GM12878 (cell line): ENCODE measurements at regions not wholly inside any gene's neighbourhood (a gene's known extent, or its start where the extent isn't known, plus 50 kb on each side); places are given as distances from the start of the nearest gene placed in this dataset.

Experiments used
- ATAC-seq: fragments of 200-7000 bp; cut with Tn5 transposase; 3 replicates; pipeline ENCODE4 v1.9.1; 2020; ENCODE audit warnings: mild to moderate bottlenecking, moderate library complexity
- BruUV-seq: library from RNA; stranded (reverse); fragments of 400-500 nt; replicated peaks from 2 replicates; lab custom pipeline; 2021; lab: Mats Ljungman, UMichigan
- CTCF ChIA-PET: fragments of 300-600 bp; sonication (Branson Sonifier 250); formaldehyde crosslinking; extraction: SDS; loops from one replicate; lab custom pipeline; 2021; ENCODE audit warnings: inconsistent platforms; lab: Yijun Ruan, JAX
- POLR2A ChIA-PET: fragments of 350-600 bp; formaldehyde crosslinking; extraction: SDS; loops from one replicate; lab custom pipeline; 2021; ENCODE audit warnings: inconsistent platforms; lab: Charles Lee
- RAD21 ChIA-PET: fragments of 300-600 bp; sonication (Branson Sonifier 250); formaldehyde crosslinking; loops from one replicate; lab custom pipeline; 2023; ENCODE audit warnings: antibody characterized with exemption; ENCODE audit not compliant: unreplicated experiment; lab: Charles Lee
- SMC1A ChIA-PET: fragments of 300-600 bp; sonication (Branson Sonifier 250); formaldehyde crosslinking; loops from one replicate; lab custom pipeline; 2023; ENCODE audit not compliant: unreplicated experiment, uncharacterized antibody; lab: Charles Lee
- DNase-seq: peaks from one replicate; pipeline ENCODE4 v3.0.0-alpha.2; 2011; ENCODE audit warnings: low read depth, low spot score
- FAIRE-seq: peaks from 3 replicates; lab custom pipeline; 2011; peaks lifted over from hg19 to GRCh38; lab: Jason Lieb, UNC
- H2AFZ ChIP-seq: 2 replicates; pipeline ENCODE4 v1.6.0; 2011; ENCODE audit warnings: low read depth, low read length, control low read depth; ENCODE audit not compliant: control insufficient read depth
- H3K27ac ChIP-seq: 2 replicates; pipeline ENCODE4 v1.5.1; 2011; ENCODE audit warnings: control low read depth; ENCODE audit not compliant: control insufficient read depth, insufficient read depth
- H3K27me3 ChIP-seq, 2 experiments: replicated peaks in 1 of 2; 2 replicates each; pipeline versions ENCODE4 v1.6.0 to v1.6.1; 2011; ENCODE audit warnings: low read length in 1 of 2; ENCODE audit not compliant: control insufficient read depth in 2 of 2, insufficient read depth in 2 of 2
- H3K36me3 ChIP-seq, 2 experiments: 2 replicates each; pipeline ENCODE4 v1.5.1; 2011; ENCODE audit warnings: low read length in 1 of 2; ENCODE audit not compliant: control insufficient read depth in 2 of 2, insufficient read depth in 2 of 2
- H3K4me1 ChIP-seq: 2 replicates; pipeline ENCODE4 v1.6.1; 2011; ENCODE audit warnings: mild to moderate bottlenecking, low read length, moderate library complexity, mixed read lengths; ENCODE audit not compliant: control insufficient read depth, insufficient read depth
- H3K4me2 ChIP-seq: 2 replicates; pipeline ENCODE4 v1.6.0; 2011; ENCODE audit warnings: control low read depth; ENCODE audit not compliant: control insufficient read depth, insufficient read depth
- H3K4me3 ChIP-seq: fragments of 200-600 bp; sonication (generic); 2 replicates; pipeline ENCODE4 v1.5.1; 2016
- H3K79me2 ChIP-seq: 2 replicates; pipeline ENCODE4 v1.6.0; 2011; ENCODE audit warnings: low read length; ENCODE audit not compliant: control insufficient read depth, insufficient read depth
- H3K9ac ChIP-seq: 2 replicates; pipeline ENCODE4 v1.8.0; 2011; ENCODE audit warnings: low read length, control low read depth, mixed read lengths; ENCODE audit not compliant: control insufficient read depth, insufficient read depth
- H3K9me3 ChIP-seq: replicated peaks from 3 replicates; pipeline ENCODE4 v1.5.1; 2011; ENCODE audit warnings: mild to moderate bottlenecking, low read length; ENCODE audit not compliant: control insufficient read depth, insufficient read depth
- H4K20me1 ChIP-seq: 2 replicates; pipeline ENCODE4 v1.6.0; 2011; ENCODE audit not compliant: control insufficient read depth, insufficient read depth
- BCL11A ChIP-seq: IDR thresholded peaks from 2 replicates; pipeline ENCODE4 v1.6.1; 2011; ENCODE audit warnings: low read depth, low read length
- BRCA1 ChIP-seq: IDR thresholded peaks from 2 replicates; pipeline ENCODE4 v1.6.1; 2011; ENCODE audit warnings: low read depth, low read length, improper control_type of control experiment
- CREM ChIP-seq: IDR thresholded peaks from 2 replicates; pipeline ENCODE4 v1.6.1; 2014; ENCODE audit warnings: antibody characterized with exemption, low read depth
- HDAC6 ChIP-seq: fragments of 200-600 bp; sonication (generic); IDR thresholded peaks from one replicate; pipeline ENCODE4 v1.8.0; 2017; ENCODE audit warnings: antibody characterized with exemption; ENCODE audit not compliant: unreplicated experiment
- NFXL1 ChIP-seq: fragments of 450-650 bp; IDR thresholded peaks from 2 replicates; pipeline ENCODE4 v1.6.1; 2017; ENCODE audit warnings: antibody characterized with exemption, mild to moderate bottlenecking, borderline replicate concordance
- RAD51 ChIP-seq: fragments of 450-650 bp; IDR thresholded peaks from 2 replicates; pipeline ENCODE4 v1.6.1; 2016; ENCODE audit warnings: moderate library complexity, mild to moderate bottlenecking, inconsistent platforms
- RBBP5 ChIP-seq: fragments of 200-600 bp; sonication (generic); conservative IDR thresholded peaks from 2 replicates; pipeline ENCODE4 v1.6.1; 2016
- SPI1 ChIP-seq: IDR thresholded peaks from 2 replicates; pipeline ENCODE4 v1.6.1; 2011; ENCODE audit warnings: low read depth, mild to moderate bottlenecking, low read length, moderate library complexity, borderline replicate concordance; ENCODE audit not compliant: insufficient read depth
- WRNIP1 ChIP-seq: IDR thresholded peaks from 2 replicates; pipeline ENCODE4 v1.6.1; 2011; ENCODE audit warnings: low read depth, low read length, improper control_type of control experiment, borderline replicate concordance
- YBX1 ChIP-seq: fragments of 450-650 bp; IDR thresholded peaks from 2 replicates; pipeline ENCODE4 v1.6.1; 2016; ENCODE audit warnings: antibody characterized with exemption
- WGBS: methylation state at CpG from one replicate; pipeline ENCODE4 v1.1.6; 2016; ENCODE audit warnings: low lambda C conversion rate; ENCODE audit not compliant: insufficient replicate concordance, insufficient coverage; ENCODE audit errors: missing lambda C conversion rate; 5-methylcytosine and 5-hydroxymethylcytosine counted together
- in situ Hi-C: fragments of 300-500 bp; cut with MboI; formaldehyde crosslinking; loops from 9 replicates; pipeline ENCODE4 v1.14.3; 2018; ENCODE audit warnings: mixed read lengths
- intact Hi-C: fragments of 100-400 bp; cut with micrococcal nuclease; formaldehyde crosslinking; loops from one replicate; pipeline ENCODE4 v1.14.2; 2022; ENCODE audit not compliant: unreplicated experiment
- TF ChIP-seq, protein P1 (sequence below): fragments of 450-650 bp; conservative IDR thresholded peaks from 2 replicates; pipeline ENCODE4 v1.6.1; 2017; ENCODE audit warnings: mild to moderate bottlenecking, moderate library complexity
- TF ChIP-seq, protein P2 (sequence below): IDR thresholded peaks from 2 replicates; pipeline ENCODE4 v1.6.1; 2012; ENCODE audit warnings: improper control_type of control experiment, low read depth, low read length; ENCODE audit not compliant: insufficient replicate concordance

DNA sequence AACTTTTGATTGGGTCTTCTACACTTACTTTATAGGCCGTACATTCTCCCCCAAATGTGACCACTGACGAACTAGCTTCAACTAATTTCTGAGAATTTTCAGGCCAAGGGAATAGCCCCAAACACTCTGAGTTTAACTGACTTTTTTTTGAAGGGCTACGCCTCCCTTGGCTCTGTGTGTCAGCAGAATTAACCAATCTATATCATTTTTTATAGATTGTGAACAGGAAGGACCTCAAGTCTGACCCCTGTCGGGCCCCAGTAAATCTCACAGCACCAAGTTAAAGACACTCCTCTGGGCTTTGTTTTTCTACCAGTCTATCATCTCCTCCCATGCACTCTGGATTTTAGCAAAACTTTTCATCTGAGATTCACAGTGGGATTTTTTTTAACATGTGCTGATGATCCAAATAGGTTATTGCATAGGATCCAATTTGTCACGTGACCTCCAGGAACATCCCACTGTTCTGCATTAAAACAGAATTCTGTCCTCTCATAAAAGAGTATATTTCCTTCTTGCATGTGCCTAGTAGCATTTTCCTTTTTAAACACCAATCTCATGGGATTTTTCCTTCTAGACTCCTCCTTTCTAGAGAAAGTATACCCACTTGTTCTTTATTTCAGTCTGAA lies 307.1 kb downstream of the OSR1 start:
- POLR2A ChIA-PET = no interaction called here
- RAD21 ChIA-PET = no interaction called here
- WGBS = 37% methylated on average over 5 of the region's 5 CpGs

DNA sequence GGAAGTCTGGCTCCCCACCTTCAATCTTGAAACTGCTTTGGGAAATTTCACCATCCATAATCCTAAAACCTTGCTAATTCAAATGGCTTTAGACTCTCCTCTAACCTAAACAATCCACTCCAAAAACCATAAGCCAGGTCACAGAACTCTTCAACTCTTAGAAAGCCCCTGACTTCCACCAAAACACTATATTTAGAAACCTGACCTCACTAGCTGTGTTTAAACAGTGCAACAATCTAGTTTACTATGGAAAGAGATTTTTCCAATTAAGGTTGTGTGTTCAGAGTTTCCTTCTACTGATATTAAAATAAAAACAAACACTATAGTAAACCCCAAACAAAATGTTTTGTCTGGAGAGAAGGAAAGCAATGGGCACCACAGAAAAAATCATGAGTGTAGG lies 308.1 kb downstream of the OSR1 start:
- CTCF ChIA-PET = no interaction called here
- intact Hi-C loops (no loop called here), in situ Hi-C loops (no loop called here)
- RAD21 ChIA-PET = no interaction called here
- no peak for DNase-seq
- POLR2A ChIA-PET = no interaction called here
- Histone ChIP-seq H3K79me2 (no peaks in the 10 kb centered on the region), H3K9me3 (no peaks in the 10 kb centered on the region), H4K20me1 (no peaks in the 10 kb centered on the region), H3K36me3 (no peaks in the 10 kb centered on the region), H3K4me3 (no peak overlapping the region), H3K4me2 (no peak overlapping the region), H3K9ac (no peak overlapping the region), H3K27ac (no peak overlapping the region), H2AFZ (no peak overlapping the region), H3K27me3 (no peaks in the 10 kb centered on the region), H3K4me1 (no peaks in the 10 kb centered on the region)
- BruUV-seq = no TSS peak
- no peak for ATAC-seq
- no peak for FAIRE-seq
- SMC1A ChIA-PET = no interaction called here
- TF ChIP-seq, protein P1, sequence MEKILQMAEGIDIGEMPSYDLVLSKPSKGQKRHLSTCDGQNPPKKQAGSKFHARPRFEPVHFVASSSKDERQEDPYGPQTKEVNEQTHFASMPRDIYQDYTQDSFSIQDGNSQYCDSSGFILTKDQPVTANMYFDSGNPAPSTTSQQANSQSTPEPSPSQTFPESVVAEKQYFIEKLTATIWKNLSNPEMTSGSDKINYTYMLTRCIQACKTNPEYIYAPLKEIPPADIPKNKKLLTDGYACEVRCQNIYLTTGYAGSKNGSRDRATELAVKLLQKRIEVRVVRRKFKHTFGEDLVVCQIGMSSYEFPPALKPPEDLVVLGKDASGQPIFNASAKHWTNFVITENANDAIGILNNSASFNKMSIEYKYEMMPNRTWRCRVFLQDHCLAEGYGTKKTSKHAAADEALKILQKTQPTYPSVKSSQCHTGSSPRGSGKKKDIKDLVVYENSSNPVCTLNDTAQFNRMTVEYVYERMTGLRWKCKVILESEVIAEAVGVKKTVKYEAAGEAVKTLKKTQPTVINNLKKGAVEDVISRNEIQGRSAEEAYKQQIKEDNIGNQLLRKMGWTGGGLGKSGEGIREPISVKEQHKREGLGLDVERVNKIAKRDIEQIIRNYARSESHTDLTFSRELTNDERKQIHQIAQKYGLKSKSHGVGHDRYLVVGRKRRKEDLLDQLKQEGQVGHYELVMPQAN = no peak
- TF ChIP-seq YBX1 = no peak
- TF ChIP-seq, protein P2, sequence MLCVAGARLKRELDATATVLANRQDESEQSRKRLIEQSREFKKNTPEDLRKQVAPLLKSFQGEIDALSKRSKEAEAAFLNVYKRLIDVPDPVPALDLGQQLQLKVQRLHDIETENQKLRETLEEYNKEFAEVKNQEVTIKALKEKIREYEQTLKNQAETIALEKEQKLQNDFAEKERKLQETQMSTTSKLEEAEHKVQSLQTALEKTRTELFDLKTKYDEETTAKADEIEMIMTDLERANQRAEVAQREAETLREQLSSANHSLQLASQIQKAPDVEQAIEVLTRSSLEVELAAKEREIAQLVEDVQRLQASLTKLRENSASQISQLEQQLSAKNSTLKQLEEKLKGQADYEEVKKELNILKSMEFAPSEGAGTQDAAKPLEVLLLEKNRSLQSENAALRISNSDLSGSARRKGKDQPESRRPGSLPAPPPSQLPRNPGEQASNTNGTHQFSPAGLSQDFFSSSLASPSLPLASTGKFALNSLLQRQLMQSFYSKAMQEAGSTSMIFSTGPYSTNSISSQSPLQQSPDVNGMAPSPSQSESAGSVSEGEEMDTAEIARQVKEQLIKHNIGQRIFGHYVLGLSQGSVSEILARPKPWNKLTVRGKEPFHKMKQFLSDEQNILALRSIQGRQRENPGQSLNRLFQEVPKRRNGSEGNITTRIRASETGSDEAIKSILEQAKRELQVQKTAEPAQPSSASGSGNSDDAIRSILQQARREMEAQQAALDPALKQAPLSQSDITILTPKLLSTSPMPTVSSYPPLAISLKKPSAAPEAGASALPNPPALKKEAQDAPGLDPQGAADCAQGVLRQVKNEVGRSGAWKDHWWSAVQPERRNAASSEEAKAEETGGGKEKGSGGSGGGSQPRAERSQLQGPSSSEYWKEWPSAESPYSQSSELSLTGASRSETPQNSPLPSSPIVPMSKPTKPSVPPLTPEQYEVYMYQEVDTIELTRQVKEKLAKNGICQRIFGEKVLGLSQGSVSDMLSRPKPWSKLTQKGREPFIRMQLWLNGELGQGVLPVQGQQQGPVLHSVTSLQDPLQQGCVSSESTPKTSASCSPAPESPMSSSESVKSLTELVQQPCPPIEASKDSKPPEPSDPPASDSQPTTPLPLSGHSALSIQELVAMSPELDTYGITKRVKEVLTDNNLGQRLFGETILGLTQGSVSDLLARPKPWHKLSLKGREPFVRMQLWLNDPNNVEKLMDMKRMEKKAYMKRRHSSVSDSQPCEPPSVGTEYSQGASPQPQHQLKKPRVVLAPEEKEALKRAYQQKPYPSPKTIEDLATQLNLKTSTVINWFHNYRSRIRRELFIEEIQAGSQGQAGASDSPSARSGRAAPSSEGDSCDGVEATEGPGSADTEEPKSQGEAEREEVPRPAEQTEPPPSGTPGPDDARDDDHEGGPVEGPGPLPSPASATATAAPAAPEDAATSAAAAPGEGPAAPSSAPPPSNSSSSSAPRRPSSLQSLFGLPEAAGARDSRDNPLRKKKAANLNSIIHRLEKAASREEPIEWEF = no peak
- TF ChIP-seq SPI1 = no peak
- TF ChIP-seq BRCA1 = no peak
- TF ChIP-seq WRNIP1 = no peak
- TF ChIP-seq HDAC6 = no peak
- TF ChIP-seq CREM = no peak
- TF ChIP-seq NFXL1 = no peak
- no peak for TF ChIP-seq RBBP5

More for the DNA sequence above, 307.1 kb downstream of the OSR1 start:
- Histone ChIP-seq H3K9me3 (no peaks in the 10 kb centered on the region), H3K4me3 (no peak overlapping the region), H4K20me1 (no peaks in the 10 kb centered on the region), H3K36me3 (no peaks in the 10 kb centered on the region), H3K79me2 (no peaks in the 10 kb centered on the region), H3K9ac (no peak overlapping the region), H3K27ac (no peak overlapping the region), H2AFZ (no peak overlapping the region), H3K4me2 (no peak overlapping the region), H3K27me3 (no peaks in the 10 kb centered on the region), H3K4me1 (no peaks in the 10 kb centered on the region)
- CTCF ChIA-PET = interaction anchor here (0.9 kb wide), 1 partner anchor 119 kb away, joined by 3 read pairs; no protein-coding TSS in a partner anchor
- intact Hi-C loops (no loop called here), in situ Hi-C loops (no loop called here)
- SMC1A ChIA-PET = no interaction called here
- TF ChIP-seq BCL11A (no peak), RAD51 (peak; percentile 31; the same call in 1 of the 2 replicates)
- DNase-seq = no peak
- ATAC-seq = no peak
- BruUV-seq = no TSS peak
- FAIRE-seq = no peak
